ENCODE measurements at regions not wholly inside any gene's neighbourhood (a gene's known extent, or its start where the extent isn't known, plus 50 kb on each side); places are given as distances from the start of the nearest gene placed in this dataset.

- Histone ChIP-seq H3K4me1 (ENCODE audit: control insufficient read depth, insufficient read depth, low read length) (no peaks in the 10 kb centered on the region), H3K9me1 (ENCODE audit: insufficient read depth, low read length) (no peaks in the 10 kb centered on the region; the same call in 1 of the 2 replicates), H3K27ac (ENCODE audit: insufficient read depth, low read length) (no peak overlapping the region), H3K4ac (ENCODE audit: low read depth, low read length) (no peak overlapping the region), H3K79me1 (ENCODE audit: low read depth in 1 of 2, low read length in 2 of 2) (no peaks in the 10 kb centered on the region), H3K9ac (ENCODE audit: low read depth, low read length) (no peak overlapping the region), H3K14ac (replicated peaks; ENCODE audit: low read depth, low read length) (no peak overlapping the region), H2BK5ac (ENCODE audit: low read depth, low read length, poor library complexity, severe bottlenecking) (no peak overlapping the region), H3K23ac (ENCODE audit: low read depth, low read length) (no peak overlapping the region), H3K27me3 (ENCODE audit: control insufficient read depth, insufficient read depth, low read length) (no peaks in the 10 kb centered on the region), H2BK20ac (ENCODE audit: low read depth, low read length) (no peak overlapping the region), H4K8ac (ENCODE audit: low read depth in 2 of 2, low read length in 2 of 2) (no peak overlapping the region), H2AK9ac (replicated peaks; ENCODE audit: low read depth, low read length, poor library complexity) (no peak overlapping the region), H3K18ac (ENCODE audit: low read depth, low read length) (no peak overlapping the region), H3K56ac (ENCODE audit: extremely low read depth, insufficient read depth, low read length) (no peak overlapping the region), H4K5ac (ENCODE audit: low read depth, low read length) (no peak overlapping the region), H3K4me3 (ENCODE audit: insufficient read depth, low read depth, low read length) (no peak overlapping the region), H2AFZ (replicated peaks; ENCODE audit: low read length, poor library complexity) (no peak overlapping the region), H3K36me3 (ENCODE audit: control insufficient read depth, insufficient read depth, low read length) (no peaks in the 10 kb centered on the region), H4K20me1 (ENCODE audit: insufficient read depth, low read length) (no peaks in the 10 kb centered on the region), H3K4me2 (ENCODE audit: low read depth, low read length) (no peak overlapping the region), H3K9me3 (ENCODE audit: control insufficient read depth, insufficient read depth, low read length) (no peaks in the 10 kb centered on the region), H2AK5ac (ENCODE audit: low read depth, low read length) (no peak overlapping the region), H4K91ac (ENCODE audit: insufficient read depth, low read depth, low read length) (no peak overlapping the region), H2BK120ac (ENCODE audit: low read depth, low read length) (no peak overlapping the region), H2BK15ac (ENCODE audit: low read depth, low read length) (no peak overlapping the region)
- in situ Hi-C loops (cut with MboI; ENCODE audit: low sequenced_read_pairs): no loop called here
- TF ChIP-seq FOS (IDR thresholded peaks at IDR 0.05; ENCODE audit: low read depth, low read length): no peak
- ChIA-PET CTCF (no interaction called here), POLR2A (ENCODE audit: unreplicated experiment) (no interaction called here)
- dilution Hi-C loops (cut with HindIII; ENCODE audit: low sequenced_read_pairs, unreplicated experiment): no loop called here
- intact Hi-C loops (cut with micrococcal nuclease): no loop called here
- no TSS peak for BruUV-seq (replicated peaks)
- no peak for DNase-seq
- ATAC-seq (ENCODE audit: low read depth): no peak
These were observed 521.9 kb upstream of the RGS18 start for GRCh38 chr1:191636345-191636744.

Measured in IMR-90 (cell line).